TTC549 (cell line): ENCODE measurements at regions not wholly inside any gene's neighbourhood (a gene's known extent, or its start where the extent isn't known, plus 50 kb on each side); places are given as distances from the start of the nearest gene placed in this dataset.
"Not testable (repeated sequence)": the region's sequence is repeated elsewhere in the genome, so short reads cannot be mapped to it uniquely, and the experiment has no call there.

Source experiments
- FAIRE-seq: peaks from 2 replicates; lab custom pipeline; 2012; peaks lifted over from hg19 to GRCh38; lab: Jason Lieb, UNC

- no peak for FAIRE-seq
Observed at GRCh38 chr1:104028416-104029035, 278.8 kb downstream of the AMY1C start.

GRCh38 chr1:104029456-104029970, 279.8 kb downstream of the AMY1C start:
- FAIRE-seq = no peak

- FAIRE-seq = no peak
Observed at GRCh38 chr1:104056786-104057185, 307.1 kb downstream of the AMY1C start.

- FAIRE-seq = not testable (repeated sequence)
Observed at GRCh38 chr1:104057219-104057898, 307.7 kb downstream of the AMY1C start.

GRCh38 chr1:104061637-104062036, 311.9 kb downstream of the AMY1C start:
- FAIRE-seq = not testable (repeated sequence)

GRCh38 chr1:104064399-104064798, 314.7 kb downstream of the AMY1C start:
- no peak for FAIRE-seq

GRCh38 chr1:104072915-104073371, 323.2 kb downstream of the AMY1C start:
- FAIRE-seq = no peak

GRCh38 chr1:104073463-104073902, 323.8 kb downstream of the AMY1C start:
- FAIRE-seq = no peak

GRCh38 chr1:104082221-104082620, 332.5 kb downstream of the AMY1C start:
- FAIRE-seq = no peak

GRCh38 chr1:104084380-104084779, 334.7 kb downstream of the AMY1C start:
- no peak for FAIRE-seq

- no peak for FAIRE-seq
Observed at GRCh38 chr1:104092698-104093097, 343.0 kb downstream of the AMY1C start.

GRCh38 chr1:104098837-104099236, 349.1 kb downstream of the AMY1C start:
- FAIRE-seq = no peak

GRCh38 chr1:104100115-104100514, 350.4 kb downstream of the AMY1C start:
- no peak for FAIRE-seq

- no peak for FAIRE-seq
Observed at GRCh38 chr1:104105465-104105864, 355.8 kb downstream of the AMY1C start.

GRCh38 chr1:104120525-104120924, 370.8 kb downstream of the AMY1C start:
- FAIRE-seq = no peak

GRCh38 chr1:104121271-104121670, 371.6 kb downstream of the AMY1C start:
- no peak for FAIRE-seq

GRCh38 chr1:104125266-104125665, 375.6 kb downstream of the AMY1C start:
- no peak for FAIRE-seq

- FAIRE-seq = no peak
Observed at GRCh38 chr1:104125970-104126369, 376.3 kb downstream of the AMY1C start.

- no peak for FAIRE-seq
Observed at GRCh38 chr1:104132382-104132973, 382.8 kb downstream of the AMY1C start.

- not testable (repeated sequence) for FAIRE-seq
Observed at GRCh38 chr1:104135036-104135435, 385.3 kb downstream of the AMY1C start.

- FAIRE-seq = no peak
Observed at GRCh38 chr1:104136621-104137020, 386.9 kb downstream of the AMY1C start.

- no peak for FAIRE-seq
Observed at GRCh38 chr1:104156738-104157137, 407.0 kb downstream of the AMY1C start.

GRCh38 chr1:104163912-104164476, 414.3 kb downstream of the AMY1C start:
- no peak for FAIRE-seq
